HG03108 (cell line): ENCODE measurements at regions not wholly inside any gene's neighbourhood (a gene's known extent, or its start where the extent isn't known, plus 50 kb on each side); places are given as distances from the start of the nearest gene placed in this dataset.

Experiments used
- ATAC-seq: cut with Tn5 transposase; IDR thresholded peaks from one replicate; pipeline ENCODE4 v1.9.1; 2021; ENCODE audit warnings: moderate library complexity; ENCODE audit not compliant: unreplicated experiment

- no peak for ATAC-seq
Observed at GRCh38 chr4:180900781-180901180, 1342.4 kb upstream of the TENM3 start.

GRCh38 chr4:180909279-180909678, 1333.9 kb upstream of the TENM3 start:
- ATAC-seq, result no peak

- no peak for ATAC-seq
Observed at GRCh38 chr4:180913750-180914149, 1329.5 kb upstream of the TENM3 start.

- no peak for ATAC-seq
Observed at GRCh38 chr4:180923486-180923885, 1319.7 kb upstream of the TENM3 start.

- no peak for ATAC-seq
Observed at GRCh38 chr4:180925805-180926204, 1317.4 kb upstream of the TENM3 start.

- no peak for ATAC-seq
Observed at GRCh38 chr4:180926277-180926676, 1316.9 kb upstream of the TENM3 start.

GRCh38 chr4:180932370-180933001, 1310.7 kb upstream of the TENM3 start:
- ATAC-seq, result no peak

- ATAC-seq, result no peak
Observed at GRCh38 chr4:180937083-180937482, 1306.1 kb upstream of the TENM3 start.

GRCh38 chr4:180940680-180941079, 1302.5 kb upstream of the TENM3 start:
- no peak for ATAC-seq

GRCh38 chr4:180942367-180942916, 1300.8 kb upstream of the TENM3 start:
- ATAC-seq, result no peak

- no peak for ATAC-seq
Observed at GRCh38 chr4:180946188-180946587, 1297.0 kb upstream of the TENM3 start.

GRCh38 chr4:180947425-180947824, 1295.8 kb upstream of the TENM3 start:
- ATAC-seq, result no peak

GRCh38 chr4:180949424-180950213, 1293.6 kb upstream of the TENM3 start:
- ATAC-seq, result no peak

- ATAC-seq, result no peak
Observed at GRCh38 chr4:180950377-180950776, 1292.8 kb upstream of the TENM3 start.

GRCh38 chr4:180951312-180951711, 1291.9 kb upstream of the TENM3 start:
- no peak for ATAC-seq

GRCh38 chr4:180953572-180953971, 1289.6 kb upstream of the TENM3 start:
- ATAC-seq, result no peak

GRCh38 chr4:180960743-180961401, 1282.3 kb upstream of the TENM3 start:
- ATAC-seq, result no peak

GRCh38 chr4:180962268-180962667, 1280.9 kb upstream of the TENM3 start:
- no peak for ATAC-seq

- no peak for ATAC-seq
Observed at GRCh38 chr4:180966312-180966711, 1276.9 kb upstream of the TENM3 start.

- no peak for ATAC-seq
Observed at GRCh38 chr4:180967936-180968335, 1275.3 kb upstream of the TENM3 start.

- ATAC-seq, result no peak
Observed at GRCh38 chr4:180973894-180974293, 1269.3 kb upstream of the TENM3 start.

GRCh38 chr4:180990931-180991330, 1252.3 kb upstream of the TENM3 start:
- ATAC-seq, result no peak
